Fibroblast of villous mesenchyme (primary cell): ENCODE measurements at regions not wholly inside any gene's neighbourhood (a gene's known extent, or its start where the extent isn't known, plus 50 kb on each side); places are given as distances from the start of the nearest gene placed in this dataset.

Experiments used
- DNase-seq: peaks from one replicate; pipeline ENCODE4 v3.0.0-alpha.2; 2010; ENCODE audit warnings: low read depth
- H3K4me3 ChIP-seq: 2 replicates; pipeline ENCODE4 v1.5.1; 2011; ENCODE audit warnings: low read depth, mild to moderate bottlenecking, low read length
- TF ChIP-seq, protein P1 (sequence below): IDR thresholded peaks from 2 replicates; pipeline ENCODE4 v1.5.1; 2012; ENCODE audit warnings: low read depth, mild to moderate bottlenecking, low read length; ENCODE audit not compliant: insufficient read depth

- TF ChIP-seq, protein P1, sequence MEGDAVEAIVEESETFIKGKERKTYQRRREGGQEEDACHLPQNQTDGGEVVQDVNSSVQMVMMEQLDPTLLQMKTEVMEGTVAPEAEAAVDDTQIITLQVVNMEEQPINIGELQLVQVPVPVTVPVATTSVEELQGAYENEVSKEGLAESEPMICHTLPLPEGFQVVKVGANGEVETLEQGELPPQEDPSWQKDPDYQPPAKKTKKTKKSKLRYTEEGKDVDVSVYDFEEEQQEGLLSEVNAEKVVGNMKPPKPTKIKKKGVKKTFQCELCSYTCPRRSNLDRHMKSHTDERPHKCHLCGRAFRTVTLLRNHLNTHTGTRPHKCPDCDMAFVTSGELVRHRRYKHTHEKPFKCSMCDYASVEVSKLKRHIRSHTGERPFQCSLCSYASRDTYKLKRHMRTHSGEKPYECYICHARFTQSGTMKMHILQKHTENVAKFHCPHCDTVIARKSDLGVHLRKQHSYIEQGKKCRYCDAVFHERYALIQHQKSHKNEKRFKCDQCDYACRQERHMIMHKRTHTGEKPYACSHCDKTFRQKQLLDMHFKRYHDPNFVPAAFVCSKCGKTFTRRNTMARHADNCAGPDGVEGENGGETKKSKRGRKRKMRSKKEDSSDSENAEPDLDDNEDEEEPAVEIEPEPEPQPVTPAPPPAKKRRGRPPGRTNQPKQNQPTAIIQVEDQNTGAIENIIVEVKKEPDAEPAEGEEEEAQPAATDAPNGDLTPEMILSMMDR = no peak
- DNase-seq = no peak
- no peak overlapping the region for H3K4me3 ChIP-seq
Measured at GRCh38 chr4:115749404-115749803, 636.0 kb upstream of the NDST4 start.

- TF ChIP-seq, protein P1 = no peak
- no peak overlapping the region for H3K4me3 ChIP-seq
- DNase-seq = no peak
Measured at GRCh38 chr4:115740806-115741205, 627.4 kb upstream of the NDST4 start.

DNA sequence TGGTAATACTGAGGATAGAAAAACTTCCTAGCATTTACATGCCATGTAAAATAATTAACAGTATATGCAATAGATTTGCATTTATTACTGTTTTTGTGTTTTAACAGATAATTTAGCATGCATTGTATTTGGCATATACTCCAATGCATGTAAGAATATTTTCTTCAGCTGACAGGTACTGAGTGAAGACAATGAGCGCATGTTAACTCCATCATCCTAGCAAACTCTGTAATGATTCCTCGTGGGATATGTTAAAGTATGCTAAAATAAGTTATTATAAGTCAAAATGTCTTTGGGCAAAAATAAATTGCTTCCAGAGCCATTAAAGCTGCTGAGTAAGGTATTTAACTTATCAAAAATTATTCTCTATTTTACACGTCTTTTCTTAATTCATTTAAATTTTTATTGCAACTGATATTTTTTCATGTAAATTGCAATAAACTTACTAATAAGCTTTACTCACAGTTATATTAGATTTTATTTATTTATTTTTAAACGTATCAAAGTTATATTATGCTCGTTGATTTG, 616.4 kb upstream of the NDST4 start:
- H3K4me3 ChIP-seq = no peak overlapping the region
- TF ChIP-seq, protein P1 = no peak
- no peak for DNase-seq

GRCh38 chr4:115723621-115724020, 610.2 kb upstream of the NDST4 start:
- TF ChIP-seq, protein P1 = no peak
- no peak overlapping the region for H3K4me3 ChIP-seq
- DNase-seq = no peak

GRCh38 chr4:115720611-115721010, 607.2 kb upstream of the NDST4 start:
- peak; percentile 0 for DNase-seq
- TF ChIP-seq, protein P1 = no peak
- no peak overlapping the region for H3K4me3 ChIP-seq

DNA sequence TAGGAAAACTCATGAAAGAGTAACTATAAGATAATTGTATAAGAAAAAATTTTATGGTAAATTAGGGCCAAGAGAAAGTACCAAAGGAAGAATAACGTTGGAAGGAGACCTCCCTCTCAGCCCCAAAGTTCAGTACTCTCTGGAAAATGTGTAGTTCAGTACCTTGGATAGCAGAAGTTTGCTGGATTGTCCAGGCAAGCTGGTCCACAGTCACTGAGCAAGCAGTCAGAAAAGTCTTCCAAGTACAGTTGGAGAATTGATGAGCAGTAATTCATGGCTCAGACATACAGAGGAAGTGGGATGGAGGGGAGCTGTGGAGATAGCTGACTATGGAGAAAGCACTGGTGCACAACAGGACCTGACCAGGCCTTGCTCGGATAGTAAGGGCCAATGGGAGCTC, 598.2 kb upstream of the NDST4 start:
- TF ChIP-seq, protein P1 = no peak
- no peak for DNase-seq
- no peak overlapping the region for H3K4me3 ChIP-seq

DNA sequence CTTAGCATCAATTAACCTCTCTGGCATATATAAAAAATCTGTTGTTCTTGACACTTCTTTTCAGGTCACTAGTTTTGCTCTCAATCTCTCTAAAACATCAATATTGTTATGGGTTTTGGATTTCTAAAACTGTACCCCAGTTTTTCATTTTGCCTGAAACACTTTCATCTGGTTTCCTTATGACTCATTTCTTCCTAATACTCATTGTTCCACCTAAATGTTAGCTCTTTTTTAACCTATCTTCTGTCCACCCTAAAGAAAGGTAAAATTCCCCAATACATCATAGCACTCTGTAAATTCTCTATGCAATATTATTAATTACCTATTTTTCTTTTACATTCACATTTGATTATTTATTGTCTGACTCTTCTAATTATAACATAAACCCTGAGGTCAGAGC, 575.5 kb upstream of the NDST4 start:
- TF ChIP-seq, protein P1 = no peak
- no peak for DNase-seq
- H3K4me3 ChIP-seq = no peak overlapping the region
